Suprapubic skin (tissue), 4 donors: ENCODE measurements at regions not wholly inside any gene's neighbourhood (a gene's known extent, or its start where the extent isn't known, plus 50 kb on each side); places are given as distances from the start of the nearest gene placed in this dataset.

Experiments used
- DNase-seq, 2 donors: peaks; one replicate each; pipeline ENCODE4 v3.0.0-alpha.2; 2019; ENCODE audit warnings: low spot score in 2 of 2
- H3K27ac ChIP-seq: fragments of 200-600 bp; sonication (generic); one replicate; pipeline ENCODE4 v1.5.1; 2019
- H3K27me3 ChIP-seq: fragments of 200-600 bp; sonication (generic); one replicate; pipeline ENCODE4 v1.5.1; 2019
- H3K36me3 ChIP-seq: fragments of 200-600 bp; sonication (generic); one replicate; pipeline ENCODE4 v1.5.1; 2019
- H3K4me1 ChIP-seq: fragments of 200-600 bp; sonication (generic); one replicate; pipeline ENCODE4 v1.5.1; 2019
- H3K4me3 ChIP-seq: fragments of 200-600 bp; sonication (generic); one replicate; pipeline ENCODE4 v1.5.1; 2019; ENCODE audit warnings: mild to moderate bottlenecking
- H3K9me3 ChIP-seq: fragments of 200-600 bp; sonication (generic); one replicate; pipeline ENCODE4 v1.5.1; 2019
- EP300 ChIP-seq: sonication (generic); formaldehyde crosslinking; IDR thresholded peaks from one replicate; pipeline ENCODE4 v1.6.1; 2017; ENCODE audit warnings: antibody characterized with exemption
- POLR2A ChIP-seq, 2 donors: fragments of 450-650 bp; IDR thresholded peaks; one replicate each; pipeline ENCODE4 v1.6.1; 2017; ENCODE audit warnings: antibody characterized with exemption in 2 of 2, mild to moderate bottlenecking in 2 of 2, moderate library complexity in 2 of 2
- POLR2AphosphoS5 ChIP-seq, 3 donors: sonication (generic); formaldehyde crosslinking; IDR thresholded peaks; one replicate each; pipeline ENCODE4 v1.6.1; 2017; ENCODE audit warnings: antibody characterized with exemption in 3 of 3
- WGBS: methylation state at CpG from one replicate; pipeline ENCODE4 v1.1.5; 2018; 5-methylcytosine and 5-hydroxymethylcytosine counted together
- TF ChIP-seq, protein P1 (sequence below), 2 donors: fragments of 200-600 bp in 1 of 2; fragments of 450-650 bp in 1 of 2; sonication (generic) in 1 of 2; IDR thresholded peaks; one replicate each; pipeline ENCODE4 v1.5.1; 2016 to 2019; ENCODE audit warnings: antibody characterized with exemption in 2 of 2, mild to moderate bottlenecking in 1 of 2, moderate library complexity in 1 of 2

DNA sequence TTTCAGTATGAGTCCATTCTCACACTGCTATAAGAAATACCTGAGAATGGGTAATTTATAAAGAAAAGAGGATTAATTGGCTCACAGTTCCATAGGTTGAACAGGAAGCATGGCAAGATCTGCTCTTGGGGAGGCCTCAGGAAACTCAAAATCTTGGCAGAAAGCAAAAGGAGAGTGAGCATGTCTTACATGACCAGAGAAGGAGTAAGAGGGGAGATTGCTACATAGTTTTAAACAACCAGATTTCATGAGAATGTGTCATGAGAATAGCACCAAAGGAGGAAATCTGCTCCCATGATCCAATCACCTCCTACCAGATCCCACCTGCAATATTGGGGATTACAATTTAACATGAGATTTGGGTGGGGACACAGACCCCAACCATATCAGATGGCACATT, 672.4 kb downstream of the HTR1B start:
- Histone ChIP-seq H3K9me3 (no peaks in the 10 kb centered on the region), H3K27ac (no peak overlapping the region), H3K4me1 (no peaks in the 10 kb centered on the region), H3K27me3 (no peaks in the 10 kb centered on the region), H3K36me3 (no peaks in the 10 kb centered on the region), H3K4me3 (no peak overlapping the region)
- TF ChIP-seq POLR2A (IDR thresholded peaks at IDR 0.05) (no peak), POLR2AphosphoS5 (IDR thresholded peaks at IDR 0.05) (no peak)
- TF ChIP-seq, protein P1, sequence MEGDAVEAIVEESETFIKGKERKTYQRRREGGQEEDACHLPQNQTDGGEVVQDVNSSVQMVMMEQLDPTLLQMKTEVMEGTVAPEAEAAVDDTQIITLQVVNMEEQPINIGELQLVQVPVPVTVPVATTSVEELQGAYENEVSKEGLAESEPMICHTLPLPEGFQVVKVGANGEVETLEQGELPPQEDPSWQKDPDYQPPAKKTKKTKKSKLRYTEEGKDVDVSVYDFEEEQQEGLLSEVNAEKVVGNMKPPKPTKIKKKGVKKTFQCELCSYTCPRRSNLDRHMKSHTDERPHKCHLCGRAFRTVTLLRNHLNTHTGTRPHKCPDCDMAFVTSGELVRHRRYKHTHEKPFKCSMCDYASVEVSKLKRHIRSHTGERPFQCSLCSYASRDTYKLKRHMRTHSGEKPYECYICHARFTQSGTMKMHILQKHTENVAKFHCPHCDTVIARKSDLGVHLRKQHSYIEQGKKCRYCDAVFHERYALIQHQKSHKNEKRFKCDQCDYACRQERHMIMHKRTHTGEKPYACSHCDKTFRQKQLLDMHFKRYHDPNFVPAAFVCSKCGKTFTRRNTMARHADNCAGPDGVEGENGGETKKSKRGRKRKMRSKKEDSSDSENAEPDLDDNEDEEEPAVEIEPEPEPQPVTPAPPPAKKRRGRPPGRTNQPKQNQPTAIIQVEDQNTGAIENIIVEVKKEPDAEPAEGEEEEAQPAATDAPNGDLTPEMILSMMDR (IDR thresholded peaks at IDR 0.05): no peak
- no peak for DNase-seq

DNA sequence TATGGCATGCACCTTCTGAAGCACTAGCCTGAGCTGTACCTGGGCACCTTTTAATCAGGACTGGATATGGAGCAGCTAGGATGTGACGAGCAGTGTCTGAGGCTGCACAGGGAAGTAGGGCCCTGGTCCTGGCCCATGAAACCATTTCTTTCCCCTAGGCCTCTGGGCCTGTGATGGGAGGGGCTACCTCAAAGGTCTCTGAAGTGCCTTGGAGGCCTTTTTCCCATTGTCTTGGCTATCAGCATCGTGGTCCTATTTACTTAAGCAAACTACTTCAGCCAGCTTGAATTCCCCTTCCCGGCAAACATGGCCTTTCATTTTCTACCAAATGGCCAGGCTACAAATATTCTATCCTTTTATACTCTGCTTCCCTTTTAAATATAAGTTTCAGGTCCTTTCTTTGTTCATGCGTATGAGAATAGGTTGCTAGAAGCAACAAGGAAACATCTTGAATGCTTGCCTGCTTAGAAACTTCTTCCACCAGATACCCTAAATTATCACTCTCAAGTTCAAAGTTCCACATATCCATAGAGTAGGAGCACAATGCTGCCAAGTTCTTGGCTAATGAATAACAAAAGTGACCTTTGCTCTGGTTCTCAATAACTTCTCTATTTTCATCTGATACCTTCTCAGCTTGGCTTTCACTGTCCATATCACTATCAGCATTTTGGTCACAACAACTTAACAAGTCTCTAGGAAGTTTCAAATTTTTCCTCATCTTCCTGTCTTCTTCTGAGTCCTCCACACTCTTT, 673.1 kb downstream of the HTR1B start:
- no peak for DNase-seq
- Histone ChIP-seq H3K4me1 (no peaks in the 10 kb centered on the region), H3K27me3 (no peaks in the 10 kb centered on the region), H3K36me3 (no peaks in the 10 kb centered on the region), H3K9me3 (no peaks in the 10 kb centered on the region), H3K27ac (no peak overlapping the region), H3K4me3 (no peak overlapping the region)
- WGBS: 89% methylated on average over 3 of the region's 4 CpGs
- TF ChIP-seq POLR2A (IDR thresholded peaks at IDR 0.05): no peak
- no peak for TF ChIP-seq POLR2AphosphoS5 (IDR thresholded peaks at IDR 0.05)

DNA sequence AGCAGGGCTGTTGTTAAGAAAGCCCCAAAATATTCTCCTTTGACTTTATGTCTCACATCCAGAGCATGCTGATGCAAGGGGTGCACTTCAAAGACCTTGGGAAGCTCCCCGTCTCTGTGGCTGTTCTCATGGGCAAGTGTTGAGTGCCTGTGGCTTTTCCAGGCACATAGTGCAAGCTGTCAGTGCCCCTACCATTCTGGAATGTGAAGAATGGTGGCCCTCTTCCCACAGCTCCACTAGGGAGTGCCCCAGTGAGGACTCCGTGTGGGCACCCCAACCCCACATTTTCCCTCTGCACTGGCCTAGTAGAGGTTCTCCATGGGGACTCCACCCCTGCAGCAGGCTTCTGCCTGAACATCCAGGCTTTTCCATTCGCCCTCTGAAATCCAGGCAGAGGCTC, 673.7 kb downstream of the HTR1B start:
- Histone ChIP-seq H3K9me3 (no peaks in the 10 kb centered on the region), H3K4me1 (no peaks in the 10 kb centered on the region), H3K36me3 (no peaks in the 10 kb centered on the region), H3K4me3 (no peak overlapping the region), H3K27ac (no peak overlapping the region), H3K27me3 (no peaks in the 10 kb centered on the region)
- 65% methylated on average over 3 of the region's 3 CpGs for WGBS
- no peak for DNase-seq
- TF ChIP-seq EP300 (no peak), POLR2AphosphoS5 (IDR thresholded peaks at IDR 0.05) (no peak), POLR2A (IDR thresholded peaks at IDR 0.05) (no peak)
- TF ChIP-seq, protein P1 (IDR thresholded peaks at IDR 0.05): no peak

DNA sequence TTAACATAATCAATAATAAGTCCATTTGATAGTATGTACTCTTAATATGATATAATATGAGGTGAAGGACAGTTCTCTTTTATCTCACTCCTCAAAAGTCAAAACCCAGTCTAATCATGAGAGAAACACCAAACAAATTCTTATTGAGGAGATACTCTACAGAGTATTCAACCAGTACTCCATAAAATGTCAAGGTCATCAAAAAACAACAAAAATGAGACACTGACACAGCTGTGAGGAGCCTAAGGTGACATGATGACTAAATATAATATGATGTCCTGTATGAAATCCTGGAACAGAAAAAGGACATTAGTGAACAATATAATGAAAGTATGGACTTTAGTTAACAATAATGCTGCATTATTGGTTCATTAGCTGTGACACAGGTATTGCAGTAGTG, 675.1 kb downstream of the HTR1B start:
- Histone ChIP-seq H3K27ac (no peak overlapping the region), H3K9me3 (no peaks in the 10 kb centered on the region), H3K4me3 (no peak overlapping the region), H3K27me3 (no peaks in the 10 kb centered on the region), H3K36me3 (no peaks in the 10 kb centered on the region), H3K4me1 (no peaks in the 10 kb centered on the region)
- no peak for DNase-seq
- TF ChIP-seq EP300 (no peak), POLR2AphosphoS5 (IDR thresholded peaks at IDR 0.05) (no peak), POLR2A (IDR thresholded peaks at IDR 0.05) (no peak)
- TF ChIP-seq, protein P1 (IDR thresholded peaks at IDR 0.05): no peak

DNA sequence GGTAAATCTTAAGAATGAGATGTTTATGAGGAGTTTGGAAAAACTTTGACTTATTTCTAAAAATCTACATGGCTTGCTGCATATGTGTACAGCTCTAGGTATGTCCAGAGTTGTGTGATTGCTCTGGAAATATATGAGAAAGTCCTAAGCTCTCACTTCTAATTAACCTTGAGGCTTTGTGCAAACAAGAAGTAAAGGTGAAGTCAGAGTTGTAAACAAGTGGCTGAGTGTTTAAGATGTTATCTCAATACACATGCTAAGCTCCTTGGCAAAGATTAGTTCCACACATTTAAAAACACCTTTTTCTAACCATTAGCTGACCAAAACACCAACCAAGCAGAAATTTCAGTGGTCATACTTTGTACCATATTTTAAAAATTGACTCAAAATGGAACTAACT, 684.2 kb downstream of the HTR1B start:
- H3K27ac ChIP-seq: no peak overlapping the region

More for the DNA sequence above, 684.2 kb downstream of the HTR1B start:
- Histone ChIP-seq H3K9me3 (no peaks in the 10 kb centered on the region), H3K4me3 (no peak overlapping the region), H3K36me3 (no peaks in the 10 kb centered on the region), H3K27me3 (no peaks in the 10 kb centered on the region), H3K4me1 (no peaks in the 10 kb centered on the region)
- TF ChIP-seq, protein P1 (IDR thresholded peaks at IDR 0.05): no peak
- TF ChIP-seq EP300 (no peak), POLR2AphosphoS5 (IDR thresholded peaks at IDR 0.05) (no peak), POLR2A (IDR thresholded peaks at IDR 0.05) (no peak)
- no peak for DNase-seq
